DMS 273 (cell line): ENCODE measurements at regions not wholly inside any gene's neighbourhood (a gene's known extent, or its start where the extent isn't known, plus 50 kb on each side); places are given as distances from the start of the nearest gene placed in this dataset.
"Not testable (repeated sequence)": the region's sequence is repeated elsewhere in the genome, so short reads cannot be mapped to it uniquely, and the experiment has no call there.

Experiments used
- DNase-seq: peaks from one replicate; lab custom pipeline; 2025; ENCODE audit not compliant: unreplicated experiment; lab: John Stamatoyannopoulos, UW

DNA sequence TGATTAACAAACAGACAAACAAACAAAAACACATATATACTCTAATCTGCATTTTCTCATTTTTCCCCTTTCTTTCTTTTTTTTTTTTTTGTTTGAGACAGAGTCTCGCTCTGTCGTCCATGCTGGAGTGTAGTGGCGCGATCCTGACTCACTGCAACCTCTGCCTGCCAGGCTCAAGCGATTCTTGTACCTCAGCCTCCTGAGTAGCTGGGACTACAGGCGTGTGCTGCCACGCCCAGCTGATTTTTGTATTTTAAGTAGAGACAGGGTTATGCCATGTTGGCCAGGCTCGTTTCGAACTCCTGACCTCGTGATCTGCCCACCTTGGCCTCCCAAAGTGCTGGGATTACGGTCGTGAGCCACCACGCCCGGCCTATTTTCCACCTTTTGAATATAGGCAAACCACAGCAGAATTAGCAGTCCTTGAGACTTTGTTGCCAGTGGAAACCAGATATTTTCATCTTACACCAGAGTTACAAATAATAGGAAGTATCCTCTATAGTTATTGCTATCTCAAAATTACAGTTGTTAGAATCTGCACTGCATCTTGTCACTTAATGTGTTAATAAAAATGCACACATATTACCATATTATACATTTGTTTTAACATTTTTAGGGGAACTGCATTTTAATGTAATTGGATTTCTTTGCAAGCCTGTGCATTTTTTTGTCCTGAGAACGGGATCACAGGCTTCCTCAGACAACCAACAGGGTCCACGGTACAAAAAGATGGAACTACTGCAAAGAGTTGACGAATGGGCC lies 208.2 kb upstream of the ZNF217 start:
- DNase-seq = no peak

DNA sequence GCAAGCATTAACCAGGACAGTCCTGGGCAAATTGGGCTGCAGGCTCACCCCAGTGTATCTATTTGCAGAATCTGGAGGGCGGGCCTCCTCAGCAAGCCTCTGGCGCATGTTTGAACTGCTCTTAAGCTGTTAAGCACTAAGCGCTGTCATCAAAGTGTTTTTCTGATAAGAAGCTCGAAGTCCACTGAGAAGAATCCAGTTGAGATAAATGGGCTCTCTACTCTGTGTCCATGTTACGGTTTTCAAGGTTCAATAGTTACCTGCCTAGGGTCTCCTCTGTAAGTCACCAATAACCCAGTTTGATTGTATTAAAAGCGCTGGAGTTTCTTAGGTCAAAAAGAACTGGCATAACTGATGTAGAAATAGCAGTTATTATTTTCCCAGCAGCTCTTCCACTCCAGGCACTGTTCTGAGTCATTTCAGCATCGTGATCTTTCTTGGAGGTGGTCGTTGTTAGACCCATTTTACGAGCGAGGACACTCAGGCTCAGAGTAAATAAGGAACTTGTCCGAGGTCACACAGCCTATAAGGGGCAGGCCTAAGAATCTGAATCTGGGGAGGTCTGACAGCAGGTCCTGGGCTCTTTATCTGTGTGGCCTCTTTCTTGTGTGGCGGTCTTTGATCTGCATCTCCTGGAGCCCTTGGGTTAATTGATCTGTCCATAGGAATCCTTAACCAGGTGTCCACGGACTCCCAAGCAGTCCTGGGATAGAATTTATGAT lies 207.4 kb upstream of the ZNF217 start:
- no peak for DNase-seq

DNA sequence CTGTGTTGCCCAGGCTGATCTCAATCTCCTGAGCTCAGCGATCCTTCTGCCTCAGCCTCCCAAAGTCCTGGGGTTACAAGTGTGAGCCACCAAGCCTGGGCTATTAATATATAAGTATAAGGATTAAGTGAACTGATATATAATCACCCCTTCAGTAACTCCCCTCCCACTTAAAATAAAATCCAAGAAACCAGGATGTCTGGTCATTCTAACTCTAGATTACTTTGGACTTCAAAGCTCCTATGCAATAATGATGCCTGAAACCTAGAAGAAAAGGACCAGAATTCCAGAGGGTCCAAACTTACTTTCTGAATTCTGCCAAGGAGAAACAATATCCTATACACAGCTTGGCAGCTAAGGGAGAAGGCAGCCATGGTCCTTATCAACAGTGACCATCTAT lies 206.8 kb upstream of the ZNF217 start:
- DNase-seq = no peak

DNA sequence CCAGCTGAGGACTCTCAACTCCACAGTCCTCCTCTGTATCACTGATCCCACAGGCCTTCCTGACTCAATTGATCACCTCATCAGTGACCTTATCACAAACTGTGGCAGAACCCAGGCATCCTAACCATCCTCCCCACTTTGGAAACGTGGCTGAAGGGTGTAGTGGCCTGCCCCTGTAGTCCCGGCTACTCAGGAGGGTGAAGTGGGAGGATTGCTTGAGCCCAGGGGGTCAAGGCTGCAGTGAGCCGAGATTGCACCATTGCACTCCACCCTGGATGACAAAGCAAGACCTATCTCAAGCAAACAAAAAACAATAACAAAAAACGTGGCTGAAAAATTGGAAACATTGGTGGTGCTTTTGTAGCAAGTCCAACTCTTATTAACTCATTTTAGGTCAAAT lies 203.4 kb upstream of the ZNF217 start:
- no peak for DNase-seq

DNA sequence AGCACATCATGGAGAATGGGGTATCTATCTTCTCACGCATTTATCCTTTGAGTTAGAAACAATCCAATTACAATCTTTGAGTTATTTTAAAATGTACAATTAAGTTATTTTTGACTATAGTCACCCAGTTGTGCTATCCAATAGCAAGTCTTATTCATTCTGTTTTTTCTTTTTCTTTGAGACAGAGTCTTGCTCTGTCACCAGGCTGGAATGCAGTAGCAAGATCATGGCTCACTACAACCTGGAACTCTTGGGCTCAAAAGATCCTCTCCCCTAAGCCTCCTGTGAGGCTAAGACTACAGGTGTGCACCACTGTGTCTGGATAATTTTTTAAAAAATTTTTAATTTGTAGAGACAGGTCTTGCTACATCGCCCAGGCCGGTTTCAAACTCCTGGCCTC lies 201.5 kb upstream of the ZNF217 start:
- DNase-seq = no peak

DNA sequence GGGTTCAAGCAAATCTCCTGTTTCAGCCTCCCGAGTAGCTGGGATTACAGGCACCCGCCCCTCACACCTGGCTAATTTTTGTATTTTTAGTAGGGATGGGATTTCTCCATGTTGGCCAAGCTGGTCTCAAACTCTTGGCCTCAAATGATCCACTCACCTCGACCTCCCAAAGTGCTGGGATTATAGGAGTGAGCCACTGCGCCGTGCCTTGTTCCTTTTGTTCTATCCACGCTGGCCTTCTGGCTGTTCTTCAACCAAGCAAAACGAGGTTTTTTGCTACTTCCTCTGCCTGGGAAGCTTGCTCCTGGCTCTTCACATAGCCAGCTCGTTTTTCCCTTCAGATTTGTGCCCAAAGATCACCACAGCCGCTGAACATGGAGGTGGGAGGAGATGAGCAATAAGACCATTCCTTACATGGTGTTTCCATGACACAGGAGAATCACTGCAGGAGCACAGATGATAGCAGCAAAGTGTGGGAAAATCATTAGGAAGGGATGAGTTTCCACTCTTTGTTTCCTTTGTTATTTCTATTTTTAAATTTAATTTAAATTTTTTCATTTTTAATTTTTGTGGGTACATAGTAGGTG lies 201.0 kb upstream of the ZNF217 start:
- no peak for DNase-seq

DNA sequence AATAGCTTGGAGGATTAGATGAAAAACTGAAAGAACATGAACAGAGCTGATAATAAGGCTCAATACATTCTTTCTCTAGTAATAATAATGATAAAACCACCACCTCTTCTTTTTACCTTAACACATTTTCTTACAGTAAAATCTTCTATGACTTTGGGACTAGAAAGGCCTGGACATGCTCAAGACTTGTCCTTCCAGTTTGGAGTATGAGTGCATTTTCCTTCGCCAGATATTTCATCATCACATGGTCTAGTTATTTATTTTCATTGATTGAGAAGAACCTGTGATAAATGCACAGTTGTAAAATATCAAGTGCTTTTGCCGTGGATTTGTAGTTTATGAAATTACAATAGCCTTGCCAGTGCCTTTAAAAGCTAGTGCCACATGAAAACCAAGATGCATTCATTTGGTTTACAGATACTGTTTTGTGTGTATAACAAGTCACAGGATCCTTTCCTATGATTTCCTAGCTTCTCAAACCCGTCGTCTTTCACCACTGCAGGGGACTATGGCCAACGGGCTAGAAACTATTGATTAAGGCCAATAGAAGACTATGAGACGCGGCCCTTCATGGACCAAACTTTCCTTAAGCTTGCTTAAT lies 200.2 kb upstream of the ZNF217 start:
- DNase-seq = no peak

DNA sequence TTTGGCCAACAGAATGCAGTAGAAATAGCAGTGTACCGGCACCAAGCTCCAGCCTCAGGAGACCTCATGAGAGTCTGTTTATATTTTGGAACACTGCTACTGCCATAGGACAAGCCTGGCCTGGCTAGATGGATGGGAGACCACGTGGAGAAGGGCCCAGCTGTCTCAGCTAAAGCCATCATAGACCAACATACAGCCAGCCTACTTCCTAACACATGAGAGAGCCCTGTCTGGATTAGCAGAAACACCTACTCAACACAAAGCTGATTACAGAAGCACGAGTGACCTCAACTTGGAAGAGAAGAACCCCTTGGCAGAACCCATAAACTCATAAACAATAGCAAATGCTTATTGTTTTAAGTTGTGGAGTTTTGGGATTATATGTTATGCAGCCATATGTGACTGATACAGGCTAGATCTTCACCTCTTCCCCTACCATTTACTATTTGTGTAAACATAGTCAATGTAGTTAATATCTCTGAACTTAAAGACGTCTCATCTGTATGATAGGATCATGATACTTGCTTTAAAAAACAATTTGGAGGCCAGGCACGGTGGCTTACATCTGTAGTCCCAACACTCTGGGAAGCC lies 199.4 kb upstream of the ZNF217 start:
- DNase-seq = no peak

DNA sequence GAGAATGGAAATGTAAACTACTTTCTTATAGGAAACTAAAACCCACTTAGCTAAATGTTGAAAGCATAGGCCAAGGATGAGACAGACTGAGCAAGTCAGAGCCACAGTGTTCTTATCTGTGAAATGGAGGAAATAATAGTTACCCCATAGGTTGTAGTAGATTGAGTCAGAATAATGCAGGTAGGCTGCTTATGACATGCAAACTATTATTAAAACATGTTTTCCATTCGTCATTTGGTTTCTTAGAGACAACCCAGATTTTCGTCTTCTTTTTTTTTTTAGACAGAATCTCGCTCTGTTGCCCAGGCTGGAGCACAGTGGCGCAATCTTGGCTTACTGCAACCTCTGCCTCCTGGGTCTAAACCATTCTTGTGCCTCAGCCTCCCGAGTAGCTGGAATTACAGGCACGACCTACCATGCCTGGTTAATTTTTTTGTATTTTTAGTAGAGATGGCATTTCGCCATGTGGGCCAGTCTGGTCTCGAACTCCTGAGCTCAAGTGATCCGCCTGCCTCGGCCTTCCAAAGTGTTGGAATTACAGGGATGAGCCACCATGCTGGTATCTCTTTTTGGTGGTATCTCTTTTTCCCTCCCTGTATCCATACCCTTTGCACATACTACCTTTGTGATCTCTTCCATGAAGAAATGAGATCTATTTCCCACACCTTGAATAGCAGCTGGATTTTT lies 196.5 kb upstream of the ZNF217 start:
- DNase-seq = no peak

DNA sequence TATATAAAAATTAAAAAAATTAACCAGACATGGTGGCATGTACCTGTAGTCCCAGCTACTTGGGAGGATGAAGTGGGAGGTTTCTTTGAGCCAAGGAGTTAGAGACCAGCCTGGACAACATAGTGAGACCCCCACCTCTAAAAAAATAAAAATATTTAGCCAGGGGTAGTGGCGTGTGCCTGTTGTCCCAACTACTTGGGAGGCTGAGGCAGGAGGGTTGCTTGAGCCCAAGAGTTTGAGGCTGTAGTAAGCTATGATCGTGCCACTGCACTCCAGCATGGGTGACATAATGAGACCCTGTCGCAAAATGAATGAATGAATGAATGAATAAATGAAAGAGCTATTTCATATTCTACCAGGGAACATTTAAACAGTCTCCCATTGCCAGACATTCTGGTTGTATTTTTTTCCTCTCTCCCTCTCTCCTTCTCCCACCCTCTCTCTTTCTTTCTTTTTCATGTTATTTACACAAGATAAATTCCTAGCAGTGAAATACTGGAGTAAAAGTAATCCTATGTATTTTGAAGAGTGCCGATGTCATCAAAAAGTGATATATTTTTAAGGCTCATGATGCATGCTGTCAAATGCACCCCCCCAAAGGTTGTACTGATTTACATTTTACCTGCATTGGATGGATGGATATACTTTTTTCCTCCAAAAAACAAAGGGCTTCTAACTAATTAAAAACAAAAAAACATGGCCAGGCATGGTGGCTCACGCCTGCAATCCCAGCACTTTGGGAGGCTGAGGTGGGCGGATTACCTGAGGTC lies 194.8 kb upstream of the ZNF217 start:
- no peak for DNase-seq

DNA sequence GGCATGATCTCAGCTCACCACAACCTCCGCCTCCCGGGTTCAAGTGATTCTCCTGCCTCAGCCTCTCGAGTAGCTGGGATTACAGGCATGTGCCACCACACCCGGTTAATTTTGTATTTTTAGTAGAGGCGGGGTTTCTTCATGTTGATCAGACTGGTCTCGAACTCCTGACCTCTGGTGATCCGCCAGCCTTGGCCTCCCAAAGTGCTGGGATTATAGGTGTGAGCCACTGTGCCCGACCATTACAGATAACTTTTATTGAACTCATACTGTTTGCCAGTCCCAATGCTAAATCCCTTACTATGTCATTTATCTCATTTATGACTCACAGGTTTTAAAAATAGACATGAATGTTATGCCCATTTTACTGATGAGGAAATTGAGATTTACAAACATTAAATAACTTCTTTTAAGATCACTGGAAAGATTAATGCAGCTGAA lies 193.9 kb upstream of the ZNF217 start:
- DNase-seq = not testable (repeated sequence)

DNA sequence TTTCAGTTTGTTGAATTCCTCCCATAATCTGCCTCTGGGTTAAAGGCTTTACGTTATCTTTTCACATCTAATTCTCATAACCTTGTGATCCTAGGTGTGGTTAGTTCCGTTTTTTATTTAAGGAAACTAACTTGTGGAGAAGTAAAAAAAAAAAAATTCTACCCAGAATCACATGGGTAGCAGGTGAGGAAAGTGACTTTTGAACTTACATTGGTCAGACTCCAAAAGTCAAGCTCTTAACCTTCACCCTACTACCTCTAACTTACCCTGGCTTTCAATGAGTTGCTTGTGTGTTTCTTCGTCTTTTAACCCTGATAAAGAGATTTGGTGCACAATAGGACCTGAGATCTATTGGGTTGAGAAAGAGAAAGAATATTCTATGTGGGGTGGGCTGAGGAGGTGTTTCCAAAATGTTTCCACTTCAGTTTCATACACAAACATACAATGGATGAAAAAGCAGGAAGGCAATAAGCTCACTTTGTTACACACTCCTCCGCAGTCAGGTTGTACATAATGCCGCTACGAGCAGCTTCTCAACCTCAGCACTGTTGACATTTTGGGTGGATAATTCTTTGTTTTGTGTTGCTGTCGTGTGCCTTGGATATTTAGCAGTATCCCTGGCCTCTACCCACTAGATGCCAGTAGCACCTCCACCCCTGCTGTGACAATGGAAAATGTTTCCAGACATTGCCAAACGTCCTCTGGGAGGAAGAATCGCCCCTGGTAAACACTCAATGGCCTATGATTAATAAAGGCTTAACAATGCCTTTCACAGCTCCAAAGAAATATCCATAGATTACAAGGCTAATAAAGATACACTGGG lies 193.0 kb upstream of the ZNF217 start:
- DNase-seq = no peak

DNA sequence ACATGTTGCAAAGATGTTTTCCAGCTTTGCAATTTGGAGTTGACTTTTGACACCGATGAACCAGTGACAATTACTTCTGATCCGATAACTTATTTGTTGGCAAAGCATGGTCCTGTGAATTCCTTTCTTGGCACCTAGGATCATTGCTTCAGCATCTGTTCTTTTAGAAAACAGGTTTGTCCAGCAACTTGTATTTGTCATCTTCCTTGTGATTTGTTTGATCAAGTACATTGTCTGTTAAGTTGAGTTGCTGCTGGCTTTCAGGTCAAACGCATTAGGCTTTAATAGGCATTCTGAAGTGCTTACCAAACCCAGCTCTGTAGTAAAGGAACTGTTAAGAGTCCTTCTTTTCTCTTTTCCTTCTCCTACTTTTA lies 192.4 kb upstream of the ZNF217 start:
- DNase-seq = no peak

DNA sequence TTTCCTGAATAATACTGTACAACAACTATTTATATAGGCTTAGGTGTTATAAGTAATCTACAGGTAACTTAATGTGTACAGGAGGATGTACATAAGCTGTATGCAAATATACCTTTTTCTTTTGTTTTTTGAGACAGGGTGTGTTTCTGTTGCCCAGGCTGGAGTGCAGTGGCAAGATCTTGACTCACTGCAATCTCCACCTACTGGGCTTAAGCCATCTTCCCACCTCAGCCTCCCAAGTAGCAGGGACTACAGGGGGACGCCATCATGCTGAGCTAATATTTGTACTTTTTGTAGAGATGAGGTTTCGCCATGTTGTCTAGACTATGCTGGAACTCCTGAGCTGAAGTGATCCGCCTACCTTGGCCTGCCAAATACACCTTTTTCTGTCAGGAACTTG lies 191.7 kb upstream of the ZNF217 start:
- no peak for DNase-seq

DNA sequence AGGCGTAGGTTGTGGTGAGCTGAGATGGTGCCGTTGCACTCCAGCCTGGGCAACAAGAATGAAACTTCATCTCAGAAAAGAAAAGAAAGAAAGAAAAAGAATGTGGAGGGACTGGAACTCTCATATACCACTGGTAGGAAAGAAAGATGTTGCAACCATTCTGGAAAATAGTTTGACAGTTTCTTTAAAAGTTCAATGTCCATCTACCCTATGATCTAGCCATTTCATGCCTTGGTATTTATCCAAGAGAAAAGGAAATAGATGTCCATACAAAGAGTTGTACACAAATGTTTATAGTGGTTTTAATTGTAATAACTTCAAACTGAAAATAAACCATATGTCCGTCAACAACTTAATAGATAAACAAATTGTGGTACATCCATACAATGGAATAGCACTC lies 190.1 kb upstream of the ZNF217 start:
- no peak for DNase-seq

DNA sequence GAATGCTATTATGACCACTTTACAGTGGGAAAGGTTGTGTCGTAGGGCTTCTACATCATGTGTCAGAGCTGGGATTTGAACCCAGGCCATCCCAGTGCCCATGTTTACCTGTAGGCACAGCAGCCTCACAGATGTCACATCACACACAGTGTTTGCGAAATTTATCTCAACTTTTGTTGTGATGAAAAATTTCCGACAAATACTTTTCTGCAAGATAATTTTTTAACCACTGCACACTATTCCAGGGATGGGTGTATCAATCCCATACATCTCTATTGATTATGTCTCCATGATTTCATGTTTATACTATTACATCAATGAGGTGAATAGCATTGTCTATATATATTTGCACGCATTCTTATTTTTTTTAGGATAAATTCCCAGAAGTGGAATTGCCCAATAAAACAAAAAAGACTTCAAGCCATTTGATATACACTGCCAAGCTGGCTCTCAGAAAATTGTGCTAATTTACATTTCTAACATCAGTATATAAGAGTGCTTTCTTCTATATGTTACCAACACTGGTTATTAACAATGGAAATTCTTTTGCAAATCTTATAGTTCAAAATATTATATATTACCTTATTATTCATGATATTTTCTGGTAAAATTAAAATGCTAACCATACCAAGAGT lies 189.1 kb upstream of the ZNF217 start:
- no peak for DNase-seq

DNA sequence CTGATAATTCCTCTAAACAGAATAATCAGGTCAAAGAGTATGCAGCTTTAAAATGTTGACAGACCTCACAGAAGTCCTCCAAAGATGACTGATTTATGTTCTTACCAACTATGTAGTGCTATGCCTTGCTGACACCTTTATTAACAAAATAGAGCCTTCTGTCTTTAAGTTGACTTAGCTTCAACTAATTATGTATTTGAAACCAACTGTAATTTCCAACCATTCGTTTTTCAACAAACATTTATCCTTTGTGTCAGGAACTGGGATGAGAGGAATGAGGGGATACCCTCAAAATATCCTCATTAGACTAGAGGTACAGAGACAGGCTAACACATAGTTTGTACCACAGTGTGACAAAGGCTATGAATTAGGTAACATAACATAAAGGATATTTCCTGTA lies 186.2 kb upstream of the ZNF217 start:
- DNase-seq = no peak

DNA sequence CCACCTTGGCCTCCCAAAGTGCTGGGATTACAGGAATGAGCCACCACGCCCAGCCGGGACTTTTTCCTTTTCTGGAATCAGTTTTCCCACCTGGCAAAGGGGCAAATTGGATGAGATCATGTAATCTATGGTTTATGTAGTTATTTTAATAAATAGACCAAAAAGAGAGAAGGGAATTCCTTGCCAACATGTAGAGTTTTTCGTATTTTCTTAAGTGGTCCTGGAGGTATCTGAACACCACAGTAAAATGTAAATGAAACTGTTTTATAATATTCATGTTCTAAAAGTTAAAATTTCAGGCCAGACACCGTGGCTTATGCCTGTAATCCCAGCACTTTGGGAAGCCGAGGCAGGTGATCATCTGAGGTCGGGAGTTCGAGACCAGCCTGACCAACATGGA lies 185.1 kb upstream of the ZNF217 start:
- no peak for DNase-seq

DNA sequence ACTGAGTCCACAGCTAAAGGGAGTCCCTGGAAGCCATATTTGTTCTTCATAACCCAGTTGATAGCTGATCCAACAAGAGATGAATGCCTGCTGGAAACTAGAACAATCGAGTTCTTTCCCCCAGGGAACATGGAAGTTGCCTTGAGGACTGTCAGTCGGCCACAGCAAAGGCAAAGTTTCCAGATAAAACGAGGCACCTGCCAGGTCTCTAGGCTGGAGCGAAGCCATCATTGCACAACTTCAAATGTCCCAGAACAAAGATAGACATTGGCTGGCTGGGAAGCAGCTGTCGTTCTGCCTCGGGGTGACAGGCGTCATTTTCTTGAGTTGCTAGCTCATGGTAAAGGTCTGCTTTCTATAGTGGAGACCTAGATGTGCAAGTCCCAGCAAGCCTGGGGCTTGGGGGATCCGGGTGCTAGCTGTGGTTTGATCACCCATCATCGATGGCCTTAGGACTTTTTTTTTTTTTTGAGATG lies 184.4 kb upstream of the ZNF217 start:
- no peak for DNase-seq
